PC-3 (cell line): ENCODE measurements at regions not wholly inside any gene's neighbourhood (a gene's known extent, or its start where the extent isn't known, plus 50 kb on each side); places are given as distances from the start of the nearest gene placed in this dataset.

ENCODE experiments used
- CTCF ChIP-seq: fragments of 300-600 bp; sonication (generic); conservative IDR thresholded peaks from 2 replicates; pipeline ENCODE4 v1.5.1; 2017; ENCODE audit warnings: antibody characterized with exemption, low read depth, mild to moderate bottlenecking, low read length
- EZH2 ChIP-seq: fragments of 300-600 bp; sonication (generic); IDR thresholded peaks from one replicate; pipeline ENCODE4 v1.6.1; 2017; ENCODE audit warnings: antibody characterized with exemption, mild to moderate bottlenecking, low read length; ENCODE audit not compliant: unreplicated experiment
- EZH2phosphoT487 ChIP-seq: fragments of 300-600 bp; sonication (generic); IDR thresholded peaks from 2 replicates; pipeline ENCODE4 v1.6.1; 2018; ENCODE audit warnings: mild to moderate bottlenecking, antibody characterized with exemption, low read length, borderline replicate concordance

- TF ChIP-seq CTCF = no peak
- TF ChIP-seq EZH2 = no peak
- TF ChIP-seq EZH2phosphoT487 = no peak
Measured at GRCh38 chr14:89486505-89486904, 69.5 kb upstream of the FOXN3 start.
